Fibroblast of the aortic adventitia (primary cell): ENCODE measurements at regions not wholly inside any gene's neighbourhood (a gene's known extent, or its start where the extent isn't known, plus 50 kb on each side); places are given as distances from the start of the nearest gene placed in this dataset.
"Not testable (repeated sequence)": the region's sequence is repeated elsewhere in the genome, so short reads cannot be mapped to it uniquely, and the experiment has no call there.

ENCODE experiments used
- DNase-seq: peaks from one replicate; pipeline ENCODE4 v3.0.0-alpha.2; 2010; ENCODE audit warnings: low read depth
- H3K4me3 ChIP-seq: 2 replicates; pipeline ENCODE4 v1.5.1; 2011; ENCODE audit warnings: low read depth, mild to moderate bottlenecking, control low read depth, low read length, moderate library complexity
- CTCF ChIP-seq: IDR thresholded peaks from 2 replicates; pipeline ENCODE4 v1.5.1; 2011; ENCODE audit warnings: mild to moderate bottlenecking, low read length, control low read depth, inconsistent platforms; ENCODE audit not compliant: insufficient read depth

DNA sequence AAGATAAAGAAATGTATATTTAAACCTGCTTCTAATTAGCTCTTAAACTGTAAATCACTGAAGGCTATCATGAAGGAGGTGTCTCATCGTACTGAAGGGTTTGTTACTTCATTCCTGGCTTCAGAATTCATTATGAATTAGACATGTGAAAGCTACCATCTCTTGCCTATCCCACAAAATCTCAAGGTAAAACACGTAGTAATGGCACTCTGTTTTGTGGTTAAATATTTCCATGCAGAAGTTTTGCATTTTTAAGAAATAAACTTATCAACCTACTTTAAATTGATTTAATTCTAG, 490.7 kb upstream of the NUDT12 start:
- H3K4me3 ChIP-seq: no peak overlapping the region
- DNase-seq: no peak
- TF ChIP-seq CTCF: no peak

DNA sequence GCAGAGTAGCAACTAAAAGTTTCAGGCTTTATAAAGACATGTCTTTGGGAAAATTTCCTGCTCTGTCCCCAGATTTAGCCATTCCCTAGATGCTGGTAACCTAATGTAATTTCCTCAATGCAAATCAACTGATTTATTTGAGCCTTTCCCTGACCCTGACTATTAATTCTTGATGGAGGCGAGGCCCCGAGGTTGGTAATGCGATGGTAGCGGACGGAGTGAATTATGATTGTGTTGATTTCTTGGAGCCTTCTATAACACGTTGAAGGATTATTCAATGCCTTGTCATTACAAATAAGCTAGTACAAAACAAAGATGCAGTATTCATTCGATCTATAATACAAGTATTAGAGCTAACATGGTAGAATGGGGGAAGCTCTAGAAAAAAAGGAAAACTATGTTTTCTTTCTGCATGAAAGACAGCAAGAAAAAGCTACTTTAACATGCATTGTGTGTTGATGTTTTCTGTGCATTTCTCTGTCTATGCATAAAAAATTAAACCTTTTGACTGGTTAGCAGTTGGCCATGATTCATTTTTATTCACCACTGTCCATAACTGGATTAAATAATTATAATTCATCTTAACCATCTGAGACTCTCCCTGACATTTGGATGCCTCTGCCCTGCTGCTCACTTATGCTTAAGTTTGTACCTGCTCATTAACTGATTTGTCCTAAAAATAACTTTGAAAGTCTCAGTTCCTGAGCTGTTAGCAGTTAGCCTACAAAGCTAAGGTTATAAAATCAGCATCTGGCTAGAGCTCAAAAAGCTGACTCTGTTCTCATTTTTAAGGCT, 490.2 kb upstream of the NUDT12 start:
- DNase-seq: no peak
- TF ChIP-seq CTCF: no peak
- no peak overlapping the region for H3K4me3 ChIP-seq

DNA sequence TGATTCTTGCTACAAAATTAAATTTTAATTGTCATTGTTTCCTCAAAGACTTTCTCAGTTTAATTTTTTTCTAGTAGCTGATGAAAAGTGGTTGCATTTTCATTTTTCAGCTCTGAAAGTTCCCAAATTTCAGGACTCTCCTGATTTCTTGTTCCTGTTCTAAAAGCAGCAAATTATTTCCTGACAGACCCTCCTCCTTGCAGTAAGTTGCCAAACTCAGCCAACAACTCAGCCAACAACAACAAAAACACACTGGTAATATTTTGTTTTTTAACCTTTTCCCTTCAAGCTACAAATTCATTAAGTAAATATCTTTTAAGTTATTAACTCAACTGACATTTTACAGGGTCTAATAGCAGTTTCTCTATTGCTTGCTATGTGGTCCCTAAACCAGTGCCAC, 487.8 kb upstream of the NUDT12 start:
- no peak overlapping the region for H3K4me3 ChIP-seq
- TF ChIP-seq CTCF: no peak
- DNase-seq: no peak

DNA sequence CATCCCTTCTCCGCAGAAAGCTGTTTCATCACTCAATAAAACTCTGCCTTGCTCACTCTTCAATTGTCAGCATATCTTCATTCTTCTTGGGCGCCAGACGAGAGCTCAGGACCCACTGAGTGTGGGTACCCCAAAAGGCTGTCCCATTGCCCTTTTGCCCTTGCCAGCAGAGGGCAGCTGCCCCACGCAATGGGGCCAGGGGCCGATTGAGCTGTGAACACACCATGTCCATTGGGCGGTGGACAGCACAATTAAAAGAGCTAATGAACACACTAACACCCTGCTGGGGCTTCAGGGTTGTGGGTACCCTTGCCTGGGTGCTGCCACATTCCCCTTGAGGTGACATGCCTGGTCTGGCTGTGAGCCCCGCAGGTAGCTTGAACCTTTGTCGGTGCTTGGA, 487.2 kb upstream of the NUDT12 start:
- no peak overlapping the region for H3K4me3 ChIP-seq
- no peak for TF ChIP-seq CTCF
- no peak for DNase-seq

- no peak for DNase-seq
- no peak overlapping the region for H3K4me3 ChIP-seq
- no peak for TF ChIP-seq CTCF
Measured at GRCh38 chr5:104048231-104048630, 485.6 kb upstream of the NUDT12 start.

DNA sequence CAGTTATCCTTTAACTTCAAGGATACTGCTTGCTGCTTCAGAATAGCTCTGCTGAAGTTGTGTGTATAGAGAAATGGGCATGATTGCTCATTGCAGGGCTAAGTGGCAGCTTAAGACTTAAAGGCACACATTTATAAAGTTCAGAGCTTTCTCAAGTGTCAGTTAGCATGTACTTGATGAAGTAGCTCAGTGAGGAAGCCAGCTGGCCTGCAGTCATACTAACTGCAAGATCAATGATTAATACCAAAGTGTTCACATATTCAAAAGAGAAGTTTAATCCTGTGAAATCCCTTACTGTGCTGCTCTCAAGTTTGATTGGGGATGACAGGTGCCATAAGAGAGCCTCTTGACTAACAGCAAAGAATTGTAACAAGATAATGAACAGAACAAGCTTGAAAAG, 483.4 kb upstream of the NUDT12 start:
- no peak for DNase-seq

GRCh38 chr5:104039871-104040270, 477.3 kb upstream of the NUDT12 start:
- DNase-seq, H3K4me3 ChIP-seq: not testable (repeated sequence)

More for the DNA sequence above, 483.4 kb upstream of the NUDT12 start:
- no peak overlapping the region for H3K4me3 ChIP-seq
- no peak for TF ChIP-seq CTCF

- not testable (repeated sequence) for DNase-seq, H3K4me3 ChIP-seq
Measured at GRCh38 chr5:104037136-104037535, 474.5 kb upstream of the NUDT12 start.

DNA sequence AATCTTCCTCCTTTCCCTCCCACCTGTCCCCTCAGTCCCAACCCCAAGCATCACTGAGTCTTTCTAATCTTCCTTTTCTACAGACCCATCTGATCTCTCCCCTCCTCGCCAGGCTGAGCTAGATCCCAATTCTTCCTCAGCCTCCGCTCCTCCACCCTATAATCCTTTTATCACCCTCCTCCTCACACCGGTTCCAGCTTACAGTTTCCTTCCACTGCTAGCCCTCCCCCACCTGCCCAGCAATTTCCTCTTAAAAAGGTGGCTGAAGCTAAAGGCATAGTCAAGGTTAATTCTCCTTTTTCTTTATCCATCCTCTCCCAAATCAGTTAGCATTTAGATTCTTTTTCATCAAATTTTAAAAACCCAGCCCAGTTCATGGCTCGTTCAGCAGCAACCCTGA, 470.6 kb upstream of the NUDT12 start:
- H3K4me3 ChIP-seq, DNase-seq: not testable (repeated sequence)
